ENCODE measurements at regions not wholly inside any gene's neighbourhood (a gene's known extent, or its start where the extent isn't known, plus 50 kb on each side); places are given as distances from the start of the nearest gene placed in this dataset.

DNA sequence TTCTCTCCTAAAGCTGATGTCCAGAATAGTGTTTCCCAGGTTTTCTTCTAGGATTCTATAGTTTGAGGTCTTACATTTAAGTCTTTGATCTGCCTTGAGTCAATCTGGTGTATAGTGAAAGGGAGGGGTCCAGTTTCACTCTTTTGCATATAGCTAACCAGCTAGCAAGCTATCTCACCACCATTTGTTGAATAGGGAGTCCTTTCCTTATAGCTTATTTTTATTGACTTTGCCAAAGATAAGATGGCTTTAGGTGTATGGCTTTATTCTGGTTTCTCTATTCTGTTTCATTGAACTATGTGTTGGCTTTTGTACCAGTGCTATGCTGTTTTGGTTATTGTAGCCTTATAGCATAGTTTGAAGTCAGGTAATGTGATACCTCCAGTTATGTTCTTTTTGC lies 1386.1 kb downstream of the SLITRK5 start:
- TF ChIP-seq KAT2B (IDR thresholded peaks at IDR 0.05; ENCODE audit: low read depth, low read length) (no peak), ERF (CRISPR knock-in tag; IDR thresholded peaks at IDR 0.05) (no peak), MED1 (CRISPR knock-in tag; IDR thresholded peaks at IDR 0.05; ENCODE audit: borderline replicate concordance) (no peak), NBN (IDR thresholded peaks at IDR 0.05; ENCODE audit: low read depth) (no peak), ZKSCAN1 (IDR thresholded peaks at IDR 0.05; ENCODE audit: low read depth, low read length) (no peak), MAFF (IDR thresholded peaks at IDR 0.05; ENCODE audit: low read length) (no peak), HDGF (IDR thresholded peaks at IDR 0.05) (no peak), LARP7 (IDR thresholded peaks at IDR 0.05) (no peak), CEBPB (tag; IDR thresholded peaks at IDR 0.05) (no peak), JUN (IDR thresholded peaks at IDR 0.05; ENCODE audit: borderline replicate concordance, low read depth, low read length) (no peak), JUN (CRISPR knock-in tag; IDR thresholded peaks at IDR 0.05; ENCODE audit: borderline replicate concordance) (no peak)
- TF ChIP-seq, protein P1, sequence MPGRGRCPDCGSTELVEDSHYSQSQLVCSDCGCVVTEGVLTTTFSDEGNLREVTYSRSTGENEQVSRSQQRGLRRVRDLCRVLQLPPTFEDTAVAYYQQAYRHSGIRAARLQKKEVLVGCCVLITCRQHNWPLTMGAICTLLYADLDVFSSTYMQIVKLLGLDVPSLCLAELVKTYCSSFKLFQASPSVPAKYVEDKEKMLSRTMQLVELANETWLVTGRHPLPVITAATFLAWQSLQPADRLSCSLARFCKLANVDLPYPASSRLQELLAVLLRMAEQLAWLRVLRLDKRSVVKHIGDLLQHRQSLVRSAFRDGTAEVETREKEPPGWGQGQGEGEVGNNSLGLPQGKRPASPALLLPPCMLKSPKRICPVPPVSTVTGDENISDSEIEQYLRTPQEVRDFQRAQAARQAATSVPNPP (IDR thresholded peaks at IDR 0.05; ENCODE audit: borderline replicate concordance, insufficient read depth, insufficient read length) = no peak
- TF ChIP-seq, protein P2, sequence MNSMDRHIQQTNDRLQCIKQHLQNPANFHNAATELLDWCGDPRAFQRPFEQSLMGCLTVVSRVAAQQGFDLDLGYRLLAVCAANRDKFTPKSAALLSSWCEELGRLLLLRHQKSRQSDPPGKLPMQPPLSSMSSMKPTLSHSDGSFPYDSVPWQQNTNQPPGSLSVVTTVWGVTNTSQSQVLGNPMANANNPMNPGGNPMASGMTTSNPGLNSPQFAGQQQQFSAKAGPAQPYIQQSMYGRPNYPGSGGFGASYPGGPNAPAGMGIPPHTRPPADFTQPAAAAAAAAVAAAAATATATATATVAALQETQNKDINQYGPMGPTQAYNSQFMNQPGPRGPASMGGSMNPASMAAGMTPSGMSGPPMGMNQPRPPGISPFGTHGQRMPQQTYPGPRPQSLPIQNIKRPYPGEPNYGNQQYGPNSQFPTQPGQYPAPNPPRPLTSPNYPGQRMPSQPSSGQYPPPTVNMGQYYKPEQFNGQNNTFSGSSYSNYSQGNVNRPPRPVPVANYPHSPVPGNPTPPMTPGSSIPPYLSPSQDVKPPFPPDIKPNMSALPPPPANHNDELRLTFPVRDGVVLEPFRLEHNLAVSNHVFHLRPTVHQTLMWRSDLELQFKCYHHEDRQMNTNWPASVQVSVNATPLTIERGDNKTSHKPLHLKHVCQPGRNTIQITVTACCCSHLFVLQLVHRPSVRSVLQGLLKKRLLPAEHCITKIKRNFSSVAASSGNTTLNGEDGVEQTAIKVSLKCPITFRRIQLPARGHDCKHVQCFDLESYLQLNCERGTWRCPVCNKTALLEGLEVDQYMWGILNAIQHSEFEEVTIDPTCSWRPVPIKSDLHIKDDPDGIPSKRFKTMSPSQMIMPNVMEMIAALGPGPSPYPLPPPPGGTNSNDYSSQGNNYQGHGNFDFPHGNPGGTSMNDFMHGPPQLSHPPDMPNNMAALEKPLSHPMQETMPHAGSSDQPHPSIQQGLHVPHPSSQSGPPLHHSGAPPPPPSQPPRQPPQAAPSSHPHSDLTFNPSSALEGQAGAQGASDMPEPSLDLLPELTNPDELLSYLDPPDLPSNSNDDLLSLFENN (IDR thresholded peaks at IDR 0.05; ENCODE audit: low read depth in 2 of 2, low read length in 2 of 2) = no peak
- TF ChIP-seq, protein P3, sequence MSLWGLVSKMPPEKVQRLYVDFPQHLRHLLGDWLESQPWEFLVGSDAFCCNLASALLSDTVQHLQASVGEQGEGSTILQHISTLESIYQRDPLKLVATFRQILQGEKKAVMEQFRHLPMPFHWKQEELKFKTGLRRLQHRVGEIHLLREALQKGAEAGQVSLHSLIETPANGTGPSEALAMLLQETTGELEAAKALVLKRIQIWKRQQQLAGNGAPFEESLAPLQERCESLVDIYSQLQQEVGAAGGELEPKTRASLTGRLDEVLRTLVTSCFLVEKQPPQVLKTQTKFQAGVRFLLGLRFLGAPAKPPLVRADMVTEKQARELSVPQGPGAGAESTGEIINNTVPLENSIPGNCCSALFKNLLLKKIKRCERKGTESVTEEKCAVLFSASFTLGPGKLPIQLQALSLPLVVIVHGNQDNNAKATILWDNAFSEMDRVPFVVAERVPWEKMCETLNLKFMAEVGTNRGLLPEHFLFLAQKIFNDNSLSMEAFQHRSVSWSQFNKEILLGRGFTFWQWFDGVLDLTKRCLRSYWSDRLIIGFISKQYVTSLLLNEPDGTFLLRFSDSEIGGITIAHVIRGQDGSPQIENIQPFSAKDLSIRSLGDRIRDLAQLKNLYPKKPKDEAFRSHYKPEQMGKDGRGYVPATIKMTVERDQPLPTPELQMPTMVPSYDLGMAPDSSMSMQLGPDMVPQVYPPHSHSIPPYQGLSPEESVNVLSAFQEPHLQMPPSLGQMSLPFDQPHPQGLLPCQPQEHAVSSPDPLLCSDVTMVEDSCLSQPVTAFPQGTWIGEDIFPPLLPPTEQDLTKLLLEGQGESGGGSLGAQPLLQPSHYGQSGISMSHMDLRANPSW (CRISPR knock-in tag; IDR thresholded peaks at IDR 0.05) = no peak
- TF ChIP-seq, protein P4, sequence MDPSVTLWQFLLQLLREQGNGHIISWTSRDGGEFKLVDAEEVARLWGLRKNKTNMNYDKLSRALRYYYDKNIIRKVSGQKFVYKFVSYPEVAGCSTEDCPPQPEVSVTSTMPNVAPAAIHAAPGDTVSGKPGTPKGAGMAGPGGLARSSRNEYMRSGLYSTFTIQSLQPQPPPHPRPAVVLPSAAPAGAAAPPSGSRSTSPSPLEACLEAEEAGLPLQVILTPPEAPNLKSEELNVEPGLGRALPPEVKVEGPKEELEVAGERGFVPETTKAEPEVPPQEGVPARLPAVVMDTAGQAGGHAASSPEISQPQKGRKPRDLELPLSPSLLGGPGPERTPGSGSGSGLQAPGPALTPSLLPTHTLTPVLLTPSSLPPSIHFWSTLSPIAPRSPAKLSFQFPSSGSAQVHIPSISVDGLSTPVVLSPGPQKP (CRISPR knock-in tag; IDR thresholded peaks at IDR 0.05) = no peak

Data from K562 (cell line).